BJ (cell line): ENCODE measurements at regions not wholly inside any gene's neighbourhood (a gene's known extent, or its start where the extent isn't known, plus 50 kb on each side); places are given as distances from the start of the nearest gene placed in this dataset.

Source experiments
- CTCF ChIA-PET: fragments of 350-600 bp; formaldehyde crosslinking; extraction: SDS; loops from one replicate; lab custom pipeline; 2021; ENCODE audit warnings: antibody characterized with exemption, inconsistent platforms; lab: Yijun Ruan, JAX
- POLR2A ChIA-PET: fragments of 300-600 bp; sonication (Branson Sonifier 250); formaldehyde crosslinking; extraction: SDS; loops from one replicate; lab custom pipeline; 2021; ENCODE audit warnings: antibody characterized with exemption; lab: Charles Lee
- DNase-seq: peaks from one replicate; pipeline ENCODE4 v3.0.0-alpha.2; 2011; ENCODE audit warnings: low read depth
- H3K27me3 ChIP-seq: 2 replicates; pipeline ENCODE4 v1.6.0; 2011; ENCODE audit warnings: low read length; ENCODE audit not compliant: control insufficient read depth, insufficient read depth
- H3K36me3 ChIP-seq: 2 replicates; pipeline ENCODE4 v1.5.1; 2011; ENCODE audit warnings: low read length; ENCODE audit not compliant: control insufficient read depth, insufficient read depth
- H3K4me3 ChIP-seq: 2 replicates; pipeline ENCODE4 v1.5.1; 2011; ENCODE audit warnings: low read depth, mild to moderate bottlenecking, control low read depth, low read length
- TF ChIP-seq, protein P1 (sequence below): IDR thresholded peaks from 2 replicates; pipeline ENCODE4 v1.5.1; 2011; ENCODE audit warnings: low read depth, mild to moderate bottlenecking, control low read depth, inconsistent platforms, low read length, moderate library complexity; ENCODE audit not compliant: insufficient read depth

DNA sequence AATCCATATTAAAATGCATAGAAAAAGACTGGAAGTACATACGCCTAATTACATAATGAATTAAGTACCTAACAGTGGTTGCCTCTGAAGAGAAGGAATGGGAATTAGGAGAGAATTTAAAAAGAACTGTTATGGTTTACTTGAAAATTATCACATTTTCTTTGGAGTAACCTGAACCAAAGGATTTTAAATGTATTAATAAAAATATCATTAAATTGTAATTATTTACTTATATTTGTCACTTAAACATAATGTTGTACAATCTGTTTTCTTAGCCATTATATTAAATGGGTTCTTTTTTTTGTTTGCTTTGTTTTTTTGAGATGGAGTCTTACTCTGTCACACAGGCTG is 114.2 kb upstream of the SLC7A14 start:
- DNase-seq = no peak
- H3K4me3 ChIP-seq = no peak overlapping the region
- H3K27me3 ChIP-seq = no peaks in the 10 kb centered on the region
- ChIA-PET CTCF (no interaction called here), POLR2A (no interaction called here)
- no peaks in the 10 kb centered on the region for H3K36me3 ChIP-seq
- TF ChIP-seq, protein P1, sequence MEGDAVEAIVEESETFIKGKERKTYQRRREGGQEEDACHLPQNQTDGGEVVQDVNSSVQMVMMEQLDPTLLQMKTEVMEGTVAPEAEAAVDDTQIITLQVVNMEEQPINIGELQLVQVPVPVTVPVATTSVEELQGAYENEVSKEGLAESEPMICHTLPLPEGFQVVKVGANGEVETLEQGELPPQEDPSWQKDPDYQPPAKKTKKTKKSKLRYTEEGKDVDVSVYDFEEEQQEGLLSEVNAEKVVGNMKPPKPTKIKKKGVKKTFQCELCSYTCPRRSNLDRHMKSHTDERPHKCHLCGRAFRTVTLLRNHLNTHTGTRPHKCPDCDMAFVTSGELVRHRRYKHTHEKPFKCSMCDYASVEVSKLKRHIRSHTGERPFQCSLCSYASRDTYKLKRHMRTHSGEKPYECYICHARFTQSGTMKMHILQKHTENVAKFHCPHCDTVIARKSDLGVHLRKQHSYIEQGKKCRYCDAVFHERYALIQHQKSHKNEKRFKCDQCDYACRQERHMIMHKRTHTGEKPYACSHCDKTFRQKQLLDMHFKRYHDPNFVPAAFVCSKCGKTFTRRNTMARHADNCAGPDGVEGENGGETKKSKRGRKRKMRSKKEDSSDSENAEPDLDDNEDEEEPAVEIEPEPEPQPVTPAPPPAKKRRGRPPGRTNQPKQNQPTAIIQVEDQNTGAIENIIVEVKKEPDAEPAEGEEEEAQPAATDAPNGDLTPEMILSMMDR = no peak

- ChIA-PET POLR2A (no interaction called here), CTCF (interaction anchor here (0.6 kb wide), 1 partner anchor 12 kb away, joined by 3 read pairs; no protein-coding TSS in a partner anchor)
- Histone ChIP-seq H3K36me3 (no peaks in the 10 kb centered on the region), H3K4me3 (no peak overlapping the region), H3K27me3 (no peaks in the 10 kb centered on the region)
- TF ChIP-seq, protein P1 = no peak
- no peak for DNase-seq
Measured at GRCh38 chr3:170699158-170700053, 113.5 kb upstream of the SLC7A14 start.

GRCh38 chr3:170697908-170698307 is 112.0 kb upstream of the SLC7A14 start:
- ChIA-PET CTCF (no interaction called here), POLR2A (no interaction called here)
- Histone ChIP-seq H3K36me3 (no peaks in the 10 kb centered on the region), H3K4me3 (no peak overlapping the region), H3K27me3 (no peaks in the 10 kb centered on the region)
- no peak for DNase-seq
- TF ChIP-seq, protein P1 = no peak

DNA sequence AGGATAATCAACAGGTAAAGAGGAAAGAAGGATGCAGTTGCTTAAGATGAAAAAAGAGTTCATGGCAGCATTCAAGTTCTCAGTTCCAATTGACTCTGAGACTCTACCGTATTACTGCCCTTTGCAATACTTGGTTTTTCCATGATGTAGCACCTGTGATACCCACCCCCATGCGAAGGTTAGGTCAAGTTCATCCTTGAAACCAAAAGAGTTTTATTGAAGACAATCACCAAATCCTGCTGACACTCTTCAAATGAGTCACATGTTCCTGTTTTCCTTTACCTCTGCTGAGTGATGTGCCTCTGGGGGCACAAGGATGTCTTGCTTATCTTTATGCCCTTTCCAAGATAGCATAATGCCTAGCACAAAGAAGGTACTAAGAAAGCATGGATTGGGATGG is 111.3 kb upstream of the SLC7A14 start:
- CTCF ChIA-PET = interaction anchor here (1.3 kb wide), 1 partner anchor 20 kb away, joined by 3 read pairs; no protein-coding TSS in a partner anchor

DNA sequence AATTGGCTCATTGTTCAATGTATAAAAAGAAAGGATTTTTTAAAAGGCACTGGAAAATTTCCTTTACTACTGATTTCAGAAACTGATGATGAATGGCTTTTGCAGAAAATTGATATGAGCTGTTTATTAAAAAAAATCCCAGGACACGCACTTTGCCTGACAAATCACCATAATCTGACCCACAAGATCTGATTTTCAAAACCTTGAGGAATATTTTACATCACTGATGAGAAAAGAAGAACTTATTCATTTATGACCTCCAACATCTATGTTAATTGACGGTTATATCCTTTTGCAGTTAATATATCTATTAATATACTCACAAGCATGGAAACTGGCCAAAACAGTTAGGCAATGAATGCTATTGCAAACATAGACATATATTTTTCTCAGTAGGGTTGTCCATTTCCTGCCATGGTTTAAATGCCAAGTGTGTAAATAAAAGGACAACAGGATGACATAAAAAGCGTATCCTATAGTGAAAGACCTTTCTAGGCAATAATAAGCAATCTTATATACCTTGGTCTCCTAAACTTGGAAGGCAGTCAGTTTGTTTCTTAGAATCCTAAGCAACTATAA is 109.7 kb upstream of the SLC7A14 start:
- no peak overlapping the region for H3K4me3 ChIP-seq
- no peak for DNase-seq
- TF ChIP-seq, protein P1 = no peak
- ChIA-PET POLR2A (no interaction called here), CTCF (interaction anchor here (1.1 kb wide), 1 partner anchor 85 kb away, joined by 4 read pairs; no protein-coding TSS in a partner anchor)
- no peaks in the 10 kb centered on the region for H3K36me3 ChIP-seq
- H3K27me3 ChIP-seq = no peaks in the 10 kb centered on the region

More for the DNA sequence above, 111.3 kb upstream of the SLC7A14 start:
- H3K27me3 ChIP-seq = no peaks in the 10 kb centered on the region
- POLR2A ChIA-PET = no interaction called here
- DNase-seq = no peak
- no peaks in the 10 kb centered on the region for H3K36me3 ChIP-seq
- H3K4me3 ChIP-seq = no peak overlapping the region
- TF ChIP-seq, protein P1 = no peak
